K562 (cell line): ENCODE measurements at regions not wholly inside any gene's neighbourhood (a gene's known extent, or its start where the extent isn't known, plus 50 kb on each side); places are given as distances from the start of the nearest gene placed in this dataset.

Source experiments
- ATAC-seq: fragments of 200-7000 bp; cut with Tn5 transposase; 3 replicates; pipeline ENCODE4 v1.9.1; 2020; ENCODE audit warnings: moderate library complexity
- BruUV-seq: library from RNA; stranded (reverse); fragments of 400-500 nt; replicated peaks from 2 replicates; lab custom pipeline; 2021; lab: Mats Ljungman, UMichigan
- CTCF ChIA-PET: fragments of 300-600 bp; formaldehyde crosslinking; extraction: SDS; loops from one replicate; lab custom pipeline; 2021; ENCODE audit warnings: low intra/inter-chr PET ratio; lab: Yijun Ruan, JAX
- POLR2A ChIA-PET: fragments of 300-600, 350-650 bp; sonication (Branson Sonifier 250); formaldehyde crosslinking; extraction: SDS; loops from one replicate; lab custom pipeline; 2021; ENCODE audit warnings: antibody characterized with exemption, inconsistent platforms; lab: Yijun Ruan, JAX
- DNase-seq, 4 experiments: peaks; one replicate each; pipeline versions ENCODE4 v3.0.0 to v3.0.0-alpha.2; 2011 to 2018; ENCODE audit warnings: low spot score in 3 of 4, mixed read lengths in 3 of 4; ENCODE audit errors: extremely low read depth in 1 of 4
- FAIRE-seq: peaks from 2 replicates; lab custom pipeline; 2011; peaks lifted over from hg19 to GRCh38; lab: Jason Lieb, UNC
- H2AFZ ChIP-seq: 2 replicates; pipeline ENCODE4 v1.6.0; 2011; ENCODE audit warnings: low read depth, low read length, control low read depth, inconsistent platforms
- H3K27ac ChIP-seq: fragments of 200-600 bp; 3 replicates; pipeline ENCODE4 v1.8.0; 2011; ENCODE audit warnings: low read depth, mild to moderate bottlenecking, control low read depth, inconsistent platforms, low read length, moderate library complexity, mixed read lengths; ENCODE audit errors: extremely low read depth
- H3K27me3 ChIP-seq, 2 experiments: fragments of 300-600 bp in 1 of 2; 2 replicates in 1 of 2; 3 replicates in 1 of 2; pipeline versions ENCODE4 v1.6.0 to v1.8.0; 2011; ENCODE audit warnings: inconsistent platforms in 2 of 2, low read length in 2 of 2, mild to moderate bottlenecking in 1 of 2, mixed read lengths in 1 of 2, moderate library complexity in 1 of 2; ENCODE audit not compliant: control insufficient read depth in 2 of 2, insufficient read depth in 2 of 2
- H3K36me3 ChIP-seq: fragments of 300-600 bp; 3 replicates; pipeline ENCODE4 v1.8.0; 2011; ENCODE audit warnings: mild to moderate bottlenecking, low read length, inconsistent platforms; ENCODE audit not compliant: control insufficient read depth, insufficient read depth
- H3K4me1 ChIP-seq, 2 experiments: fragments of 200-600 bp in 1 of 2; replicated peaks in 1 of 2; 2 replicates in 1 of 2; 3 replicates in 1 of 2; pipeline versions ENCODE4 v1.5.1 to v1.8.0; 2011; ENCODE audit warnings: inconsistent platforms in 2 of 2, low read length in 2 of 2, mild to moderate bottlenecking in 1 of 2, mixed read lengths in 1 of 2, moderate library complexity in 1 of 2; ENCODE audit not compliant: control insufficient read depth in 2 of 2, insufficient read depth in 2 of 2
- H3K4me2 ChIP-seq: 2 replicates; pipeline ENCODE4 v1.6.1; 2011; ENCODE audit warnings: low read length, control low read depth, inconsistent platforms, mixed read lengths; ENCODE audit not compliant: insufficient read depth
- H3K4me3 ChIP-seq: fragments of 200-600 bp; sonication (generic), shearing (Covaris generic); 2 replicates; pipeline ENCODE4 v1.5.1; 2016; ENCODE audit warnings: control low read depth, inconsistent platforms
- H3K79me2 ChIP-seq: fragments of 200-600 bp; 3 replicates; pipeline ENCODE4 v1.8.0; 2011; ENCODE audit warnings: low read length, inconsistent platforms; ENCODE audit not compliant: control insufficient read depth, insufficient read depth
- H3K9ac ChIP-seq, 2 experiments: 2 replicates each; pipeline versions ENCODE4 v1.6.0 to v1.6.1; 2011; ENCODE audit warnings: low read depth in 2 of 2, low read length in 2 of 2, control low read depth in 1 of 2, inconsistent platforms in 1 of 2, mild to moderate bottlenecking in 1 of 2, mixed read lengths in 1 of 2; ENCODE audit not compliant: insufficient read depth in 1 of 2
- H3K9me1 ChIP-seq: one replicate; pipeline ENCODE4 v1.6.0; 2011; ENCODE audit warnings: inconsistent platforms, mild to moderate bottlenecking, low read length, moderate library complexity; ENCODE audit not compliant: control insufficient read depth, insufficient read depth
- H3K9me3 ChIP-seq: replicated peaks from 2 replicates; pipeline ENCODE4 v1.5.1; 2011; ENCODE audit warnings: low read depth, low read length, inconsistent platforms; ENCODE audit not compliant: control insufficient read depth, insufficient read depth
- H4K20me1 ChIP-seq: replicated peaks from 2 replicates; pipeline ENCODE4 v1.6.1; 2011; ENCODE audit warnings: low read length, inconsistent platforms, mixed read lengths; ENCODE audit not compliant: control insufficient read depth, insufficient read depth
- CSDE1 ChIP-seq, 2 experiments: fragments of 450-650 bp; IDR thresholded peaks; 2 replicates each; pipeline ENCODE4 v1.6.1; 2016; ENCODE audit warnings: mild to moderate bottlenecking in 1 of 2
- HEY1 ChIP-seq: fragments of 250-450 bp; sonication (Bioruptor Pico); IDR thresholded peaks from 2 replicates; pipeline ENCODE4 v1.5.0; 2020; ENCODE audit warnings: mild to moderate bottlenecking, moderate library complexity, borderline replicate concordance
- MEIS2 ChIP-seq: fragments of 450-650 bp; IDR thresholded peaks from 2 replicates; pipeline ENCODE4 v1.6.1; 2014; ENCODE audit warnings: mild to moderate bottlenecking; ENCODE audit not compliant: partially characterized antibody
- MITF ChIP-seq: IDR thresholded peaks from 2 replicates; pipeline ENCODE4 v1.6.1; 2014; ENCODE audit warnings: antibody characterized with exemption
- NFE2L1 ChIP-seq: fragments of 450-650 bp; IDR thresholded peaks from 2 replicates; pipeline ENCODE4 v1.6.1; 2016; ENCODE audit warnings: missing genetic modification characterization, low read depth, mild to moderate bottlenecking, missing compliant biosample characterization, moderate library complexity, borderline replicate concordance
- PHB2 ChIP-seq: fragments of 450-650 bp; IDR thresholded peaks from 2 replicates; pipeline ENCODE4 v1.6.1; 2017; ENCODE audit warnings: low read depth
- SAFB ChIP-seq: fragments of 200-400 bp; formaldehyde crosslinking; IDR thresholded peaks from 2 replicates; pipeline ENCODE4 v1.6.1; 2017; ENCODE audit warnings: low read depth, low read length, borderline replicate concordance
- ZFP36 ChIP-seq: fragments of 150-350 bp; IDR thresholded peaks from 2 replicates; pipeline ENCODE4 v1.6.1; 2018; ENCODE audit warnings: low read length, low read depth; ENCODE audit not compliant: partially characterized antibody
- ZNF3 ChIP-seq: fragments of 250-450 bp; sonication (Bioruptor Pico); IDR thresholded peaks from 2 replicates; pipeline ENCODE4 v1.5.0; 2021; ENCODE audit warnings: mild to moderate bottlenecking, moderate library complexity
- ZNF717 ChIP-seq: fragments of 250-450 bp; sonication (Bioruptor Pico); IDR thresholded peaks from 2 replicates; pipeline ENCODE4 v1.5.0; 2021
- ZSCAN29 ChIP-seq: fragments of 450-650 bp; IDR thresholded peaks from 2 replicates; pipeline ENCODE4 v1.6.1; 2017
- in situ Hi-C: fragments of 300-500 bp; cut with MboI; formaldehyde crosslinking; loops from 4 replicates; pipeline ENCODE4 v1.15.0; 2018; ENCODE audit warnings: inconsistent platforms, mixed read lengths
- intact Hi-C: fragments of 100-400 bp; cut with micrococcal nuclease; formaldehyde crosslinking; loops from 2 replicates; pipeline ENCODE4 v1.14.2; 2022

GRCh38 chrX:28229217-28229616 is 248.0 kb upstream of the DCAF8L1 start:
- Histone ChIP-seq H3K9me1 (no peaks in the 10 kb centered on the region), H3K4me3 (no peak overlapping the region), H3K4me2 (no peak overlapping the region), H3K27me3 (no peaks in the 10 kb centered on the region), H3K79me2 (no peaks in the 10 kb centered on the region), H2AFZ (no peak overlapping the region), H3K9ac (no peak overlapping the region), H4K20me1 (no peaks in the 10 kb centered on the region), H3K27ac (no peak overlapping the region), H3K36me3 (no peaks in the 10 kb centered on the region), H3K4me1 (no peaks in the 10 kb centered on the region), H3K9me3 (no peaks in the 10 kb centered on the region)
- DNase-seq (no peak), FAIRE-seq (no peak), ATAC-seq (no peak)
- ChIA-PET POLR2A (no interaction called here), CTCF (no interaction called here)
- intact Hi-C loops = no loop called here
- TF ChIP-seq MITF = no peak
- no peak for TF ChIP-seq HEY1 (CRISPR knock-in tag)
- no peak for TF ChIP-seq ZNF717
- no peak for TF ChIP-seq SAFB
- no peak for TF ChIP-seq ZNF3 (CRISPR knock-in tag)
- TF ChIP-seq CSDE1 (IDR thresholded peaks at IDR 0.05) = no peak
- no peak for TF ChIP-seq PHB2
- no peak for TF ChIP-seq ZFP36
- no peak for TF ChIP-seq MEIS2
- TF ChIP-seq ZSCAN29 = no peak
- no peak for TF ChIP-seq NFE2L1 (tag)
- no TSS peak for BruUV-seq
- in situ Hi-C loops = no loop called here
